ENCODE measurements at regions not wholly inside any gene's neighbourhood (a gene's known extent, or its start where the extent isn't known, plus 50 kb on each side); places are given as distances from the start of the nearest gene placed in this dataset.
"Not testable (repeated sequence)": the region's sequence is repeated elsewhere in the genome, so short reads cannot be mapped to it uniquely, and the experiment has no call there.

GRCh38 chrY:26265449-26265848 lies 643.5 kb downstream of the CDY1 start:
- not testable (repeated sequence) for TF ChIP-seq CTCF, EP300 (IDR thresholded peaks at IDR 0.05)
